HepG2 (cell line): ENCODE measurements at regions not wholly inside any gene's neighbourhood (a gene's known extent, or its start where the extent isn't known, plus 50 kb on each side); places are given as distances from the start of the nearest gene placed in this dataset.

Source experiments
- CTCF ChIP-seq: sonication (generic); formaldehyde crosslinking; IDR thresholded peaks from 2 replicates; pipeline ENCODE4 v1.5.0; 2020; ENCODE audit warnings: mild to moderate bottlenecking, missing genetic modification reagents, moderate library complexity
- HOMEZ ChIP-seq: IDR thresholded peaks from 2 replicates; pipeline ENCODE4 v1.6.1; 2016; ENCODE audit warnings: low read depth
- KDM2A ChIP-seq: sonication (generic); formaldehyde crosslinking; IDR thresholded peaks from 2 replicates; pipeline ENCODE4 v1.4.0; 2020; ENCODE audit warnings: low read depth, missing genetic modification reagents, borderline replicate concordance
- LBX2 ChIP-seq: sonication (generic); formaldehyde crosslinking; IDR thresholded peaks from 2 replicates; pipeline ENCODE4 v1.5.0; 2020; ENCODE audit warnings: missing genetic modification reagents, mild to moderate bottlenecking, borderline replicate concordance
- MTF2 ChIP-seq: sonication (generic); formaldehyde crosslinking; IDR thresholded peaks from 2 replicates; pipeline ENCODE4 v1.5.0; 2020; ENCODE audit warnings: missing genetic modification reagents, borderline replicate concordance
- RBAK ChIP-seq: sonication (generic); formaldehyde crosslinking; IDR thresholded peaks from 2 replicates; pipeline ENCODE4 v1.5.1; 2020; ENCODE audit warnings: mild to moderate bottlenecking, missing genetic modification reagents
- RXRA ChIP-seq: sonication (generic); formaldehyde crosslinking; IDR thresholded peaks from 2 replicates; pipeline ENCODE4 v1.5.1; 2020; ENCODE audit warnings: missing genetic modification reagents
- SNAPC5 ChIP-seq: sonication (generic); formaldehyde crosslinking; IDR thresholded peaks from 2 replicates; pipeline ENCODE4 v1.8.1; 2023; ENCODE audit warnings: mild to moderate bottlenecking, missing genetic modification reagents, borderline replicate concordance
- SP1 ChIP-seq, 2 experiments: fragments of 450-650 bp in 1 of 2; sonication (generic) in 1 of 2; formaldehyde crosslinking in 1 of 2; IDR thresholded peaks; 2 replicates each; pipeline versions ENCODE4 v1.4.0 to v1.6.1; 2016 to 2020; ENCODE audit warnings: missing genetic modification reagents in 1 of 2
- TCF7L2 ChIP-seq: IDR thresholded peaks from 2 replicates; pipeline ENCODE4 v1.6.1; 2011; ENCODE audit warnings: mild to moderate bottlenecking, low read depth, low read length, moderate library complexity
- TRIM24 ChIP-seq: sonication (generic); formaldehyde crosslinking; IDR thresholded peaks from 2 replicates; pipeline ENCODE4 v1.8.0; 2022; ENCODE audit warnings: mild to moderate bottlenecking, missing genetic modification reagents
- ZFP36L2 ChIP-seq: sonication (generic); formaldehyde crosslinking; IDR thresholded peaks from 2 replicates; pipeline ENCODE4 v1.4.0; 2020; ENCODE audit warnings: missing genetic modification reagents
- ZNF138 ChIP-seq: sonication (generic); formaldehyde crosslinking; IDR thresholded peaks from 2 replicates; pipeline ENCODE4 v1.5.0; 2020; ENCODE audit warnings: mild to moderate bottlenecking, low read depth, missing genetic modification reagents
- ZNF260 ChIP-seq: sonication (generic); formaldehyde crosslinking; IDR thresholded peaks from 2 replicates; pipeline ENCODE4 v1.4.0; 2020; ENCODE audit warnings: missing genetic modification reagents, low read depth, mild to moderate bottlenecking, borderline replicate concordance
- ZNF501 ChIP-seq: sonication (generic); formaldehyde crosslinking; IDR thresholded peaks from 2 replicates; pipeline ENCODE4 v1.5.1; 2020; ENCODE audit warnings: mild to moderate bottlenecking, moderate library complexity, missing genetic modification reagents
- ZNF691 ChIP-seq: sonication (generic); formaldehyde crosslinking; IDR thresholded peaks from 2 replicates; pipeline ENCODE4 v1.4.0; 2020; ENCODE audit warnings: missing genetic modification reagents, low read depth, mild to moderate bottlenecking, borderline replicate concordance
- ZNF7 ChIP-seq: IDR thresholded peaks from 2 replicates; pipeline ENCODE4 v1.6.1; 2016; ENCODE audit warnings: missing biosample characterization, missing genetic modification reagents
- TF ChIP-seq, protein P1 (sequence below): sonication (generic); formaldehyde crosslinking; IDR thresholded peaks from 2 replicates; pipeline ENCODE4 v1.5.0; 2020; ENCODE audit warnings: missing genetic modification reagents, mild to moderate bottlenecking, borderline replicate concordance
- TF ChIP-seq, protein P2 (sequence below): IDR thresholded peaks from 2 replicates; pipeline ENCODE4 v1.6.1; 2016; ENCODE audit warnings: low read depth, borderline replicate concordance
- TF ChIP-seq, protein P3 (sequence below): fragments of 450-650 bp; IDR thresholded peaks from 2 replicates; pipeline ENCODE4 v1.6.1; 2017

GRCh38 chr2:62570861-62571698 is 65.1 kb upstream of the TMEM17 start (continued):
- TF ChIP-seq, protein P1, sequence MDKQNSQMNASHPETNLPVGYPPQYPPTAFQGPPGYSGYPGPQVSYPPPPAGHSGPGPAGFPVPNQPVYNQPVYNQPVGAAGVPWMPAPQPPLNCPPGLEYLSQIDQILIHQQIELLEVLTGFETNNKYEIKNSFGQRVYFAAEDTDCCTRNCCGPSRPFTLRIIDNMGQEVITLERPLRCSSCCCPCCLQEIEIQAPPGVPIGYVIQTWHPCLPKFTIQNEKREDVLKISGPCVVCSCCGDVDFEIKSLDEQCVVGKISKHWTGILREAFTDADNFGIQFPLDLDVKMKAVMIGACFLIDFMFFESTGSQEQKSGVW (CRISPR knock-in tag): no peak
- TF ChIP-seq SP1 (IDR thresholded peaks at IDR 0.05) (no peak), SP1 (CRISPR knock-in tag; IDR thresholded peaks at IDR 0.05) (no peak), ZNF501 (no peak), ZNF7 (CRISPR knock-in tag) (no peak), MTF2 (CRISPR knock-in tag) (peak; percentile 44; the same call in 1 of the 2 replicates), ZNF138 (CRISPR knock-in tag) (no peak), SNAPC5 (CRISPR knock-in tag) (0 out of 2 replicates have a peak, but pooled peaks have one; percentile 36), CTCF (no peak), ZNF691 (no peak), ZFP36L2 (CRISPR knock-in tag) (no peak), RXRA (CRISPR knock-in tag) (0 out of 2 replicates have a peak, but pooled peaks have one; percentile 10), LBX2 (CRISPR knock-in tag) (peak; percentile 66; the same call in 1 of the 2 replicates), TRIM24 (CRISPR knock-in tag) (no peak), TCF7L2 (no peak), ZNF260 (CRISPR knock-in tag) (no peak), HOMEZ (no peak), KDM2A (peak; percentile 15; the same call in 1 of the 2 replicates), RBAK (no peak)
- TF ChIP-seq, protein P2, sequence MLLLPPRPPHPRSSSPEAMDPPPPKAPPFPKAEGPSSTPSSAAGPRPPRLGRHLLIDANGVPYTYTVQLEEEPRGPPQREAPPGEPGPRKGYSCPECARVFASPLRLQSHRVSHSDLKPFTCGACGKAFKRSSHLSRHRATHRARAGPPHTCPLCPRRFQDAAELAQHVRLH (CRISPR knock-in tag): no peak
- TF ChIP-seq, protein P3, sequence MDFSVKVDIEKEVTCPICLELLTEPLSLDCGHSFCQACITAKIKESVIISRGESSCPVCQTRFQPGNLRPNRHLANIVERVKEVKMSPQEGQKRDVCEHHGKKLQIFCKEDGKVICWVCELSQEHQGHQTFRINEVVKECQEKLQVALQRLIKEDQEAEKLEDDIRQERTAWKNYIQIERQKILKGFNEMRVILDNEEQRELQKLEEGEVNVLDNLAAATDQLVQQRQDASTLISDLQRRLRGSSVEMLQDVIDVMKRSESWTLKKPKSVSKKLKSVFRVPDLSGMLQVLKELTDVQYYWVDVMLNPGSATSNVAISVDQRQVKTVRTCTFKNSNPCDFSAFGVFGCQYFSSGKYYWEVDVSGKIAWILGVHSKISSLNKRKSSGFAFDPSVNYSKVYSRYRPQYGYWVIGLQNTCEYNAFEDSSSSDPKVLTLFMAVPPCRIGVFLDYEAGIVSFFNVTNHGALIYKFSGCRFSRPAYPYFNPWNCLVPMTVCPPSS: no peak
